HAP-1 (cell line): ENCODE measurements at regions not wholly inside any gene's neighbourhood (a gene's known extent, or its start where the extent isn't known, plus 50 kb on each side); places are given as distances from the start of the nearest gene placed in this dataset.
A peak's percentile ranks its signal among the peaks of the same experiment; 100 is the strongest.

Experiments
- DNase-seq, 2 experiments: peaks; one replicate each; pipeline ENCODE4 v3.0.0-alpha.2; 2016 to 2020; ENCODE audit warnings: low spot score in 2 of 2
- H3K27me3 ChIP-seq: fragments of 250-450 bp; sonication (Bioruptor Pico); 2 replicates; pipeline ENCODE4 v1.5.1; 2020; ENCODE audit warnings: low read depth, mild to moderate bottlenecking, moderate library complexity
- H3K36me3 ChIP-seq: fragments of 250-450 bp; sonication (Bioruptor Pico); replicated peaks from 2 replicates; pipeline ENCODE4 v1.5.1; 2020; ENCODE audit warnings: mild to moderate bottlenecking
- H3K4me1 ChIP-seq: fragments of 250-450 bp; sonication (Bioruptor Pico); 2 replicates; pipeline ENCODE4 v1.5.1; 2020; ENCODE audit warnings: mild to moderate bottlenecking
- H3K4me3 ChIP-seq: fragments of 250-450 bp; sonication (Bioruptor Pico); 2 replicates; pipeline ENCODE4 v1.5.1; 2020; ENCODE audit warnings: mild to moderate bottlenecking, moderate library complexity
- H3K9me3 ChIP-seq: fragments of 250-450 bp; sonication (Bioruptor Pico); 2 replicates; pipeline ENCODE4 v1.5.1; 2020; ENCODE audit warnings: mild to moderate bottlenecking, moderate library complexity
- in situ Hi-C: fragments of 300-500 bp; cut with MboI; formaldehyde crosslinking; loops from 3 replicates; pipeline ENCODE4 v1.14.3; 2020; ENCODE audit warnings: low sequenced_read_pairs, inconsistent platforms, mixed read lengths

GRCh38 chr13:70964874-70965273, 856.6 kb upstream of the KLHL1 start:
- no peaks in the 10 kb centered on the region for H3K36me3 ChIP-seq
- DNase-seq = no peak
- H3K9me3 ChIP-seq = no peaks in the 10 kb centered on the region
- in situ Hi-C loops = loop anchor here (25.0 kb wide), 1 partner anchor 353 kb away; no protein-coding TSS in a partner anchor
- H3K27me3 ChIP-seq = no peaks in the 10 kb centered on the region
- no peak overlapping the region for H3K4me3 ChIP-seq
- H3K4me1 ChIP-seq = peaks cover 11% of the 10 kb centered on the region

DNA sequence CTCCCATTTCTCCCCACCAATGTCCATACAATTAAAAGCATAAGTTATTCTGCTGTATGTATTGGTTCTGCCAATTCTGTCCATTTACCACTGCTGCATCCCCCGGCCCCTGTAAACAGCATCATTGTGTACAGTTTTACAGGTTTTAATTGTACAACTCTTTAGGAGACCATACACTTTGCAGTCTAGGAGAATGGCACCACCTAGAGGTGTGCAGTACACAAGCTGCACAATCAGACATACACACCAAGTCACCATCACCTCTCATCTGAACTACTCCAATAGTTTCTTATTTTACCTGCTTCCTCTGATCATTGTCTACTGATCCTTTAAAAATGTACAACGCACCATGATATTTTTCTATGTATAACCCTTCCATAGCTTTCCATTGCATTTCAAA, 855.9 kb upstream of the KLHL1 start:
- H3K9me3 ChIP-seq = no peaks in the 10 kb centered on the region
- H3K4me3 ChIP-seq = no peak overlapping the region
- peaks cover 10% of the 10 kb centered on the region for H3K4me1 ChIP-seq
- no peaks in the 10 kb centered on the region for H3K27me3 ChIP-seq
- DNase-seq = peak; percentile 30 to 40
- no peaks in the 10 kb centered on the region for H3K36me3 ChIP-seq
- in situ Hi-C loops = loop anchor here (25.0 kb wide), 1 partner anchor 352 kb away; no protein-coding TSS in a partner anchor

DNA sequence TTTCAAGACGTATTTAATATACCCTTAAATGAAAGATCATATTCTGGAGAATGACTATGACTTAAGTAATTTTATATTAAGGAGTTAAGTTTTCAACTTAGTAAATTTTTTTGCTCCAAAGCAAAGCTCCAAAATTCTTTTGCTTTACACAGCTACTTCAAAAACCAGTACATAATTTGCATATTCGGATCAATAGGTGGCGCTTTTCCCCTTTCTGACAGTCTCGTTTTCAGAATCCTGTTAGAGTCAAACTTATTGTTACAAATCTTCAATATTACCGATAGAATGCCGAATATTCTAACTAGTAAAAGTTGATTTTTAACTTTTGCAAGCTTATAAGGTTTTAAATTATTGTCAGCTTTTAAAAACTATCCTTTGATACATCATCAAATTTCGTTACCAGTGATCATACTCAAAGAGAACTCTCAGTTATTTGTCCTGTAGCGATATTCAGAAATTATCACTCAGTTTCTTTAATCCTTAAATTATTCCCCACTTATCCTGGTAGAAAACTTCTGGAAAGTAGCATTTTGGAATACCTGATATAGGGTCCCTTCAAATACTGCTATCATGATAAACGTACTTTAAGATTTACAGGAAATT, 852.7 kb upstream of the KLHL1 start:
- peak; percentile 50 to 69 for DNase-seq
- H3K36me3 ChIP-seq = no peaks in the 10 kb centered on the region
- no peaks in the 10 kb centered on the region for H3K9me3 ChIP-seq
- no peak overlapping the region for H3K4me3 ChIP-seq
- no peaks in the 10 kb centered on the region for H3K27me3 ChIP-seq
- in situ Hi-C loops = loop anchor here (25.0 kb wide), 1 partner anchor 349 kb away; no protein-coding TSS in a partner anchor
- H3K4me1 ChIP-seq = peaks cover 8% of the 10 kb centered on the region

DNA sequence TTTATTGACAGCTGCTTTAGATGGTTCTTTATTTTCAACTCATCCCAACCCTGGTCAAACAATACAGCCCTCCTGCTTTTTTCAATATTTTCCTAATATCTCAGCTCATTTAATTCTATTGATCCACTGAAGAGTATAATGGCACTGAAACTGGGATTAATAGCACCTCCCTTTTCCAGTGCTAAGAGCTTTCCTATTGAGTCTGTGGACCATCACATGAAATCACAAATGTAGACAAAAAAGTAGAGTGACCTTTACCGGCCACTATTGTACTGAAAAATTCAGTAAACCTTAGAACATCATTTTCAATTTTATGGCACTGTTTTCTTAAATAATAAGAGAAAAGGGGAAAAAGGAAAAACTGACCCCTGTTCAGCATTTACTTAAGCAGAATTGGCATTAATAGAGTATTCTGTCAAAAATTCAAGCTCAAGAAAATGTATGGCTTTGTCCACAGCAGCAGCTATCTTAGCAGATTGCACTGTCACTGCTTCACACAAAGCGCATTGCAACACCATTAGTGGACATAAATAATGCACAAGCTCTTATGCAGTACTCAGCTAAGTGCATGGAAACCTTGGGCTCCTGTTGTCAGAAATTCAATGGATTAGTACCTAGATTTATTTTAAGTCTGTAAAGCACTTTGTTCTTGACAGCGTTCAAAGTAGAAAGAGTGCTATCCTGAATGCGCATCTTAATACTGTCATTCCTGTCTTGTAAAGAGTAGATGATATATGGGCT, 851.0 kb upstream of the KLHL1 start:
- peak; percentile 20 to 59 for DNase-seq
- no peak overlapping the region for H3K4me3 ChIP-seq
- in situ Hi-C loops = loop anchor here (25.0 kb wide), 1 partner anchor 347 kb away; no protein-coding TSS in a partner anchor

DNA sequence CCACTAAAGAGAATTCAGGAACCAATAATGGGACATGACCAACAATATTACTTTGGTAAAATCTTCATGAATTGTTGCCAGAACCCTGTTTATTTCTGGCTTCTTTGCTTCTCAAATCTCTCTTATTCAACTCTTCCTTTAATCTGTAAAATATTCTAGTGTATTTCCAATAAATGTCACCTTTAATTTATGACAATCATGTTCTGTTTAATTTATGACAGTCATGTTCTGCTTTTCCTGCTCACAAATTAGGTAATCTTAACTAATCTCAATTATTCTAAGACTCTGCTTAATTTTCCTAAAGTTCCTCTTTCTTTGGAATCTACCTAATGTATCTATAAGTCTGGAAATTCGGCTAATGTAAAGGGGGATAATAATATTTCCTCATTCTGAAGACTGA, 847.6 kb upstream of the KLHL1 start:
- in situ Hi-C loops = loop anchor here (25.0 kb wide), 1 partner anchor 344 kb away; no protein-coding TSS in a partner anchor

More for the DNA sequence above, 851.0 kb upstream of the KLHL1 start:
- peaks cover 8% of the 10 kb centered on the region for H3K4me1 ChIP-seq
- no peaks in the 10 kb centered on the region for H3K9me3 ChIP-seq
- no peaks in the 10 kb centered on the region for H3K36me3 ChIP-seq
- no peaks in the 10 kb centered on the region for H3K27me3 ChIP-seq

GRCh38 chr13:70950664-70951063, 842.4 kb upstream of the KLHL1 start:
- H3K4me3 ChIP-seq = no peak overlapping the region
- DNase-seq = no peak
- in situ Hi-C loops = loop anchor here (25.0 kb wide), 1 partner anchor 338 kb away; no protein-coding TSS in a partner anchor
- no peaks in the 10 kb centered on the region for H3K36me3 ChIP-seq
- no peaks in the 10 kb centered on the region for H3K27me3 ChIP-seq
- H3K4me1 ChIP-seq = no peaks in the 10 kb centered on the region
- H3K9me3 ChIP-seq = no peaks in the 10 kb centered on the region

More for the DNA sequence above, 847.6 kb upstream of the KLHL1 start:
- H3K4me1 ChIP-seq = peaks cover 8% of the 10 kb centered on the region; the same call in 1 of the 2 replicates
- H3K27me3 ChIP-seq = no peaks in the 10 kb centered on the region
- H3K9me3 ChIP-seq = no peaks in the 10 kb centered on the region
- DNase-seq = no peak
- no peak overlapping the region for H3K4me3 ChIP-seq
- no peaks in the 10 kb centered on the region for H3K36me3 ChIP-seq

GRCh38 chr13:70945506-70945905, 837.3 kb upstream of the KLHL1 start:
- no peaks in the 10 kb centered on the region for H3K36me3 ChIP-seq
- H3K4me1 ChIP-seq = no peaks in the 10 kb centered on the region
- H3K27me3 ChIP-seq = no peaks in the 10 kb centered on the region
- no peaks in the 10 kb centered on the region for H3K9me3 ChIP-seq
- in situ Hi-C loops = no loop called here
- H3K4me3 ChIP-seq = no peak overlapping the region
- DNase-seq = no peak

DNA sequence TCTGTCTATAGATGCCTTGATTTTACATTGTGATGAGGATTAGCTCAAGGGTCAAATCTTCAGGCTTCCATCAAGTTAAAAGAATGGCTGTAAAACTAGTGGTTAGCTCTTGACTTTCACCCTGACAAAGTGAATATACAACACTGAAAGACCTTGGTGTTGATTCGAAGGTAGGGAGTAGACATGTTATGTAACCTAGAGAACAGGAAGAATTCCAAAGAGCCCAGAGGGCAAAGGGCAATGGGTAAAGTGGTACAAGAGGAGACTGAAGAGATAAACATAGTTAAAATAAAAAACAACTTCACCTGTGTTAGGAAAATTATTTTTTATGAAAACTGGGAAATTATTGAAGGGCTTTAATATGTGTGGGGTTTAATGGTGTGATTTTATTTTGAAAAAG, 833.2 kb upstream of the KLHL1 start:
- H3K4me1 ChIP-seq = no peaks in the 10 kb centered on the region
- in situ Hi-C loops = no loop called here
- H3K4me3 ChIP-seq = no peak overlapping the region
- H3K36me3 ChIP-seq = no peaks in the 10 kb centered on the region
- H3K9me3 ChIP-seq = no peaks in the 10 kb centered on the region
- no peak for DNase-seq
- H3K27me3 ChIP-seq = no peaks in the 10 kb centered on the region

GRCh38 chr13:70938462-70938861, 830.2 kb upstream of the KLHL1 start:
- Histone ChIP-seq H3K9me3 (no peaks in the 10 kb centered on the region), H3K36me3 (no peaks in the 10 kb centered on the region), H3K27me3 (no peaks in the 10 kb centered on the region), H3K4me3 (no peak overlapping the region), H3K4me1 (no peaks in the 10 kb centered on the region)
- in situ Hi-C loops = no loop called here
- DNase-seq = no peak

- H3K4me3 ChIP-seq = no peak overlapping the region
- in situ Hi-C loops = no loop called here
- H3K4me1 ChIP-seq = no peaks in the 10 kb centered on the region
- no peaks in the 10 kb centered on the region for H3K36me3 ChIP-seq
- no peaks in the 10 kb centered on the region for H3K27me3 ChIP-seq
- H3K9me3 ChIP-seq = no peaks in the 10 kb centered on the region
- no peak for DNase-seq
Measured at GRCh38 chr13:70932511-70932910, 824.3 kb upstream of the KLHL1 start.

GRCh38 chr13:70923863-70924752, 815.9 kb upstream of the KLHL1 start:
- in situ Hi-C loops = no loop called here

DNA sequence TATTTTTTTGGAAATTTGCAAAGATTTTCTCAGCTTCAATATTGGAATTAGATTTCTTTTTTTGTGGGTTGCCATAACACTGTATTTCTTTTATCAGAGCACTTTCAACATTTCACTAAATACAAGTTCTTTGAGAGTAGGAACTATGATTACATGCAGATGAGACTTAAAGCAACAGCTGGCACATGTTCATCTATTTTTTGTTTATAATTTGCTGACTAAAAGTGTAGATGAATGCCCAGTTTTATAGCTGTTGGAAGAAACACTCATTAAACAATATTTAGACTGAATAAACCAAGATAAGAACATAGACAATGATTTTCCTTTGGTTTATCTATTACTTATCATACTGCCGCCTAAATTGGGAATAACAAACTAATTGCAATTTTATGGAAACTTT, 803.0 kb upstream of the KLHL1 start:
- Histone ChIP-seq H3K36me3 (no peaks in the 10 kb centered on the region), H3K27me3 (no peaks in the 10 kb centered on the region), H3K4me1 (no peaks in the 10 kb centered on the region), H3K4me3 (no peak overlapping the region), H3K9me3 (no peaks in the 10 kb centered on the region)
- no peak for DNase-seq
- in situ Hi-C loops = no loop called here

More at GRCh38 chr13:70923863-70924752, 815.9 kb upstream of the KLHL1 start:
- Histone ChIP-seq H3K4me1 (no peaks in the 10 kb centered on the region), H3K27me3 (no peaks in the 10 kb centered on the region), H3K4me3 (no peak overlapping the region), H3K9me3 (no peaks in the 10 kb centered on the region), H3K36me3 (no peaks in the 10 kb centered on the region)
- no peak for DNase-seq

- DNase-seq = no peak
- no peaks in the 10 kb centered on the region for H3K36me3 ChIP-seq
- no peaks in the 10 kb centered on the region for H3K27me3 ChIP-seq
- in situ Hi-C loops = no loop called here
- no peak overlapping the region for H3K4me3 ChIP-seq
- no peaks in the 10 kb centered on the region for H3K4me1 ChIP-seq
- H3K9me3 ChIP-seq = no peaks in the 10 kb centered on the region
Measured at GRCh38 chr13:70908795-70909194, 800.5 kb upstream of the KLHL1 start.
